GM12878 (cell line): ENCODE measurements at regions not wholly inside any gene's neighbourhood (a gene's known extent, or its start where the extent isn't known, plus 50 kb on each side); places are given as distances from the start of the nearest gene placed in this dataset.
A peak's percentile ranks its signal among the peaks of the same experiment; 100 is the strongest.

ENCODE experiments used
- ATAC-seq: fragments of 200-7000 bp; cut with Tn5 transposase; 3 replicates; pipeline ENCODE4 v1.9.1; 2020; ENCODE audit warnings: mild to moderate bottlenecking, moderate library complexity
- BruUV-seq: library from RNA; stranded (reverse); fragments of 400-500 nt; replicated peaks from 2 replicates; lab custom pipeline; 2021; lab: Mats Ljungman, UMichigan
- CTCF ChIA-PET: fragments of 300-600 bp; sonication (Branson Sonifier 250); formaldehyde crosslinking; extraction: SDS; loops from one replicate; lab custom pipeline; 2021; ENCODE audit warnings: inconsistent platforms; lab: Yijun Ruan, JAX
- POLR2A ChIA-PET: fragments of 350-600 bp; formaldehyde crosslinking; extraction: SDS; loops from one replicate; lab custom pipeline; 2021; ENCODE audit warnings: inconsistent platforms; lab: Charles Lee
- RAD21 ChIA-PET: fragments of 300-600 bp; sonication (Branson Sonifier 250); formaldehyde crosslinking; loops from one replicate; lab custom pipeline; 2023; ENCODE audit warnings: antibody characterized with exemption; ENCODE audit not compliant: unreplicated experiment; lab: Charles Lee
- SMC1A ChIA-PET: fragments of 300-600 bp; sonication (Branson Sonifier 250); formaldehyde crosslinking; loops from one replicate; lab custom pipeline; 2023; ENCODE audit not compliant: unreplicated experiment, uncharacterized antibody; lab: Charles Lee
- DNase-seq: peaks from one replicate; pipeline ENCODE4 v3.0.0-alpha.2; 2011; ENCODE audit warnings: low read depth, low spot score
- FAIRE-seq: peaks from 3 replicates; lab custom pipeline; 2011; peaks lifted over from hg19 to GRCh38; lab: Jason Lieb, UNC
- H2AFZ ChIP-seq: 2 replicates; pipeline ENCODE4 v1.6.0; 2011; ENCODE audit warnings: low read depth, low read length, control low read depth; ENCODE audit not compliant: control insufficient read depth
- H3K27ac ChIP-seq: 2 replicates; pipeline ENCODE4 v1.5.1; 2011; ENCODE audit warnings: control low read depth; ENCODE audit not compliant: control insufficient read depth, insufficient read depth
- H3K27me3 ChIP-seq, 2 experiments: replicated peaks in 1 of 2; 2 replicates each; pipeline versions ENCODE4 v1.6.0 to v1.6.1; 2011; ENCODE audit warnings: low read length in 1 of 2; ENCODE audit not compliant: control insufficient read depth in 2 of 2, insufficient read depth in 2 of 2
- H3K36me3 ChIP-seq, 2 experiments: 2 replicates each; pipeline ENCODE4 v1.5.1; 2011; ENCODE audit warnings: low read length in 1 of 2; ENCODE audit not compliant: control insufficient read depth in 2 of 2, insufficient read depth in 2 of 2
- H3K4me1 ChIP-seq: 2 replicates; pipeline ENCODE4 v1.6.1; 2011; ENCODE audit warnings: mild to moderate bottlenecking, low read length, moderate library complexity, mixed read lengths; ENCODE audit not compliant: control insufficient read depth, insufficient read depth
- H3K4me2 ChIP-seq: 2 replicates; pipeline ENCODE4 v1.6.0; 2011; ENCODE audit warnings: control low read depth; ENCODE audit not compliant: control insufficient read depth, insufficient read depth
- H3K4me3 ChIP-seq: fragments of 200-600 bp; sonication (generic); 2 replicates; pipeline ENCODE4 v1.5.1; 2016
- H3K79me2 ChIP-seq: 2 replicates; pipeline ENCODE4 v1.6.0; 2011; ENCODE audit warnings: low read length; ENCODE audit not compliant: control insufficient read depth, insufficient read depth
- H3K9ac ChIP-seq: 2 replicates; pipeline ENCODE4 v1.8.0; 2011; ENCODE audit warnings: low read length, control low read depth, mixed read lengths; ENCODE audit not compliant: control insufficient read depth, insufficient read depth
- H3K9me3 ChIP-seq: replicated peaks from 3 replicates; pipeline ENCODE4 v1.5.1; 2011; ENCODE audit warnings: mild to moderate bottlenecking, low read length; ENCODE audit not compliant: control insufficient read depth, insufficient read depth
- H4K20me1 ChIP-seq: 2 replicates; pipeline ENCODE4 v1.6.0; 2011; ENCODE audit not compliant: control insufficient read depth, insufficient read depth
- CHD1 ChIP-seq: IDR thresholded peaks from 2 replicates; pipeline ENCODE4 v1.6.1; 2012; ENCODE audit warnings: low read depth, low read length, improper control_type of control experiment
- CREB1 ChIP-seq: IDR thresholded peaks from 2 replicates; pipeline ENCODE4 v1.6.1; 2012; ENCODE audit warnings: low read depth, mild to moderate bottlenecking, inconsistent platforms
- GABPA ChIP-seq: IDR thresholded peaks from 2 replicates; pipeline ENCODE4 v1.6.1; 2014; ENCODE audit warnings: antibody characterized with exemption, low read depth, mild to moderate bottlenecking, inconsistent platforms
- HSF1 ChIP-seq: fragments of 150-350 bp; IDR thresholded peaks from 2 replicates; pipeline ENCODE4 v1.6.1; 2014; ENCODE audit warnings: mild to moderate bottlenecking, low read depth, low read length
- JUNB ChIP-seq: IDR thresholded peaks from 2 replicates; pipeline ENCODE4 v1.6.1; 2016; ENCODE audit warnings: antibody characterized with exemption, mild to moderate bottlenecking
- MEF2A ChIP-seq: IDR thresholded peaks from 2 replicates; pipeline ENCODE4 v1.6.1; 2011; ENCODE audit warnings: low read depth, mild to moderate bottlenecking, low read length, moderate library complexity; ENCODE audit not compliant: insufficient read depth
- POU2F2 ChIP-seq: IDR thresholded peaks from 3 replicates; pipeline ENCODE4 v1.6.1; 2011; ENCODE audit warnings: low read depth, mild to moderate bottlenecking, low read length, borderline replicate concordance
- ZBED1 ChIP-seq: IDR thresholded peaks from 2 replicates; pipeline ENCODE4 v1.6.1; 2016; ENCODE audit warnings: borderline replicate concordance
- ZNF687 ChIP-seq: fragments of 450-650 bp; IDR thresholded peaks from 2 replicates; pipeline ENCODE4 v1.6.1; 2017; ENCODE audit warnings: mild to moderate bottlenecking, moderate library complexity
- WGBS: methylation state at CpG from one replicate; pipeline ENCODE4 v1.1.6; 2016; ENCODE audit warnings: low lambda C conversion rate; ENCODE audit not compliant: insufficient replicate concordance, insufficient coverage; ENCODE audit errors: missing lambda C conversion rate; 5-methylcytosine and 5-hydroxymethylcytosine counted together
- in situ Hi-C: fragments of 300-500 bp; cut with MboI; formaldehyde crosslinking; loops from 9 replicates; pipeline ENCODE4 v1.14.3; 2018; ENCODE audit warnings: mixed read lengths
- intact Hi-C: fragments of 100-400 bp; cut with micrococcal nuclease; formaldehyde crosslinking; loops from one replicate; pipeline ENCODE4 v1.14.2; 2022; ENCODE audit not compliant: unreplicated experiment

- H3K4me3 ChIP-seq: peak overlapping the region; percentile 61; the same call in 1 of the 2 replicates
- peak; percentile 81 for ATAC-seq
- peak overlapping the region; percentile 88 for H2AFZ ChIP-seq
- BruUV-seq: no TSS peak
- no peaks in the 10 kb centered on the region for H3K27me3 ChIP-seq
- intact Hi-C loops (no loop called here), in situ Hi-C loops (no loop called here)
- ChIA-PET SMC1A (no interaction called here), CTCF (no interaction called here), RAD21 (no interaction called here), POLR2A (no interaction called here)
- H3K27ac ChIP-seq: peak overlapping the region; percentile 28; the same call in 1 of the 2 replicates
- H3K36me3 ChIP-seq: no peaks in the 10 kb centered on the region
- H3K4me2 ChIP-seq: peak overlapping the region; percentile 95
- WGBS: 23% methylated on average over 7 of the region's 7 CpGs
- no peaks in the 10 kb centered on the region for H4K20me1 ChIP-seq
- H3K4me1 ChIP-seq: peaks cover 9% of the 10 kb centered on the region
- TF ChIP-seq ZBED1 (no peak), CREB1 (0 out of 2 replicates have a peak, but pooled peaks have one; percentile 18)
- no peak for FAIRE-seq
- peak overlapping the region; percentile 55 for H3K9ac ChIP-seq
- DNase-seq: no peak
- no peaks in the 10 kb centered on the region for H3K9me3 ChIP-seq
- no peaks in the 10 kb centered on the region for H3K79me2 ChIP-seq
These were observed 480.2 kb upstream of the RUNX1 start for GRCh38 chr21:35529171-35529863.

GRCh38 chr21:35528116-35529042 lies 479.3 kb upstream of the RUNX1 start:
- in situ Hi-C loops: no loop called here
- ChIA-PET POLR2A (no interaction called here), RAD21 (no interaction called here), CTCF (no interaction called here), SMC1A (no interaction called here)
- peak; percentile 81 for ATAC-seq
- FAIRE-seq: no peak
- intact Hi-C loops: no loop called here
- DNase-seq: no peak
- Histone ChIP-seq H3K79me2 (no peaks in the 10 kb centered on the region), H3K4me3 (peak overlapping the region; percentile 61; the same call in 1 of the 2 replicates), H3K4me1 (peaks cover 9% of the 10 kb centered on the region), H3K9ac (peak overlapping the region; percentile 55), H3K4me2 (peak overlapping the region; percentile 95), H3K27ac (peak overlapping the region; percentile 28; the same call in 1 of the 2 replicates), H4K20me1 (no peaks in the 10 kb centered on the region), H3K9me3 (no peaks in the 10 kb centered on the region), H3K27me3 (no peaks in the 10 kb centered on the region), H3K36me3 (no peaks in the 10 kb centered on the region), H2AFZ (peak overlapping the region; percentile 88)
- 1% methylated on average over 18 of the region's 18 CpGs for WGBS
- no TSS peak for BruUV-seq
- TF ChIP-seq ZNF687: no peak
- TF ChIP-seq JUNB: no peak; the same call in 1 of the 2 replicates
- TF ChIP-seq CHD1: no peak
- TF ChIP-seq POU2F2: peak; percentile 12; the same call in 1 of the 3 replicates
- no peak for TF ChIP-seq ZBED1
- TF ChIP-seq HSF1: no peak
- 0 out of 2 replicates have a peak, but pooled peaks have one; percentile 15 for TF ChIP-seq GABPA
- no peak for TF ChIP-seq MEF2A
